Esophagus squamous epithelium (tissue), 5 donors: ENCODE measurements at regions not wholly inside any gene's neighbourhood (a gene's known extent, or its start where the extent isn't known, plus 50 kb on each side); places are given as distances from the start of the nearest gene placed in this dataset.
A peak's percentile ranks its signal among the peaks of the same experiment; 100 is the strongest.

ENCODE experiments used
- DNase-seq: peaks from one replicate; lab custom pipeline; 2025; lab: John Stamatoyannopoulos, UW
- H3K27ac ChIP-seq, 4 donors: fragments of 200-600 bp; sonication (generic); one replicate each; pipeline ENCODE4 v1.5.1; 2016 to 2019; ENCODE audit warnings: mild to moderate bottlenecking in 1 of 4
- H3K27me3 ChIP-seq, 4 donors: fragments of 200-600 bp; sonication (generic); 1 replicate in 3 of 4; 2 replicates in 1 of 4; pipeline versions ENCODE4 v1.5.1 to v1.6.0; 2017 to 2021; ENCODE audit warnings: antibody characterized with exemption in 1 of 4
- H3K36me3 ChIP-seq, 3 donors: fragments of 200-600 bp; sonication (generic); one replicate each; pipeline ENCODE4 v1.5.1; 2016 to 2019
- H3K4me1 ChIP-seq, 3 donors: fragments of 200-600 bp; sonication (generic); one replicate each; pipeline ENCODE4 v1.5.1; 2017 to 2019
- H3K4me3 ChIP-seq, 4 donors: fragments of 200-600 bp; sonication (generic); 1 replicate in 3 of 4; 2 replicates in 1 of 4; pipeline ENCODE4 v1.5.1; 2016 to 2019; ENCODE audit warnings: mild to moderate bottlenecking in 2 of 4, moderate library complexity in 1 of 4
- H3K9me3 ChIP-seq, 3 donors: fragments of 200-600 bp; sonication (generic); one replicate each; pipeline ENCODE4 v1.5.1; 2016 to 2019
- CTCF ChIP-seq, 6 experiments: fragments of 450-650 bp in 4 of 6; fragments of 200-600 bp in 2 of 6; sonication (generic) in 2 of 6; IDR thresholded peaks; one replicate each; pipeline ENCODE4 v1.5.1; 2016 to 2019; ENCODE audit warnings: antibody characterized with exemption in 6 of 6, mild to moderate bottlenecking in 4 of 6, moderate library complexity in 4 of 6
- POLR2A ChIP-seq, 4 donors: fragments of 450-650 bp; IDR thresholded peaks; one replicate each; pipeline ENCODE4 v1.6.1; 2017; ENCODE audit warnings: antibody characterized with exemption in 4 of 4, mild to moderate bottlenecking in 4 of 4, moderate library complexity in 3 of 4
- WGBS, 2 donors: methylation state at CpG; one replicate each; pipeline ENCODE4 v1.1.5; 2018; 5-methylcytosine and 5-hydroxymethylcytosine counted together
- intact Hi-C: fragments of 100-400 bp; cut with DNase I; formaldehyde crosslinking; loops from one replicate; pipeline ENCODE4 v1.15.0; 2022
- donor health status: DM: yes; HTN: yes; CAD: no.

- 87 to 94% methylated on average over 2 of the region's 2 CpGs for WGBS, 2 donors
- peaks cover 0 to 8% (median 0%) of the 10 kb centered on the region in 4 donors for H3K27me3 ChIP-seq
- no peak overlapping the region for H3K4me3 ChIP-seq
- no peak overlapping the region for H3K27ac ChIP-seq
- H3K4me1 ChIP-seq: no peaks in the 10 kb centered on the region
- no peaks in the 10 kb centered on the region for H3K36me3 ChIP-seq
- TF ChIP-seq POLR2A (IDR thresholded peaks at IDR 0.05) (no peak), CTCF (IDR thresholded peaks at IDR 0.05) (no peak)
- no peak for DNase-seq
- no peaks in the 10 kb centered on the region for H3K9me3 ChIP-seq
- intact Hi-C loops: no loop called here
Observed at GRCh38 chr22:34080433-34080832, 160.2 kb upstream of the LARGE1 start.

- 88 to 89% methylated on average over 3 of the region's 3 CpGs for WGBS, 2 donors
- DNase-seq: no peak
- H3K4me3 ChIP-seq: no peak overlapping the region
- peaks cover 0 to 4% (median 0%) of the 10 kb centered on the region in 3 donors for H3K4me1 ChIP-seq
- H3K27ac ChIP-seq: no peak overlapping the region
- peaks cover 0 to 12% (median 5%) of the 10 kb centered on the region in 3 donors for H3K9me3 ChIP-seq
- intact Hi-C loops: no loop called here
- H3K27me3 ChIP-seq: no peaks in the 10 kb centered on the region
- H3K36me3 ChIP-seq: no peaks in the 10 kb centered on the region
- TF ChIP-seq POLR2A (IDR thresholded peaks at IDR 0.05) (no peak), CTCF (IDR thresholded peaks at IDR 0.05) (no peak)
Observed at GRCh38 chr22:34096770-34097169, 176.5 kb upstream of the LARGE1 start.

GRCh38 chr22:34099278-34099677, 179.0 kb upstream of the LARGE1 start:
- peaks cover 0 to 4% (median 0%) of the 10 kb centered on the region in 3 donors for H3K4me1 ChIP-seq
- intact Hi-C loops: no loop called here
- TF ChIP-seq CTCF (IDR thresholded peaks at IDR 0.05) (no peak), POLR2A (IDR thresholded peaks at IDR 0.05) (no peak)
- H3K9me3 ChIP-seq: peaks cover 0 to 12% (median 5%) of the 10 kb centered on the region in 3 donors
- peaks cover 0 to 5% (median 0%) of the 10 kb centered on the region in 4 donors for H3K27me3 ChIP-seq
- no peaks in the 10 kb centered on the region for H3K36me3 ChIP-seq
- H3K27ac ChIP-seq: no peak overlapping the region
- no peak overlapping the region for H3K4me3 ChIP-seq
- DNase-seq: no peak
- WGBS, 2 donors: 13 to 29% methylated on average over 1 of the region's 1 CpG

GRCh38 chr22:34102633-34103032, 182.4 kb upstream of the LARGE1 start:
- H3K4me1 ChIP-seq: peaks cover 0 to 4% (median 0%) of the 10 kb centered on the region in 3 donors
- intact Hi-C loops: loop anchor here (10.0 kb wide), 2 partner anchors 178 to 798 kb away; partner anchors contain the start of gene LARGE1
- peaks cover 0 to 27% (median 0%) of the 10 kb centered on the region in 4 donors for H3K27me3 ChIP-seq
- 58 to 70% methylated on average over 2 to 5 of the region's 5 CpGs for WGBS, 2 donors
- H3K36me3 ChIP-seq: no peaks in the 10 kb centered on the region
- no peak overlapping the region for H3K4me3 ChIP-seq
- peaks cover 0 to 12% (median 5%) of the 10 kb centered on the region in 3 donors for H3K9me3 ChIP-seq
- no peak overlapping the region for H3K27ac ChIP-seq
- DNase-seq: no peak
- no peak for TF ChIP-seq POLR2A (IDR thresholded peaks at IDR 0.05)
- TF ChIP-seq CTCF (IDR thresholded peaks at IDR 0.05): no peak

GRCh38 chr22:34105461-34106062, 185.3 kb upstream of the LARGE1 start:
- Histone ChIP-seq H3K36me3 (no peaks in the 10 kb centered on the region), H3K9me3 (peaks cover 0 to 4% (median 3%) of the 10 kb centered on the region in 3 donors), H3K4me3 (no peak overlapping the region), H3K27ac (no peak overlapping the region), H3K27me3 (peaks cover 0 to 28% (median 0%) of the 10 kb centered on the region in 4 donors), H3K4me1 (no peaks in the 10 kb centered on the region)
- intact Hi-C loops: loop anchor here (10.0 kb wide), 2 partner anchors 181 to 801 kb away; partner anchors contain the start of gene LARGE1
- 9 to 11% methylated on average over 10 of the region's 10 CpGs for WGBS, 2 donors
- DNase-seq: no peak
- peak in 4 of 6 experiments; percentile 41 to 62 (median 44) for TF ChIP-seq CTCF (IDR thresholded peaks at IDR 0.05)
- TF ChIP-seq POLR2A (IDR thresholded peaks at IDR 0.05): no peak
